GM12874 (cell line): ENCODE measurements at regions not wholly inside any gene's neighbourhood (a gene's known extent, or its start where the extent isn't known, plus 50 kb on each side); places are given as distances from the start of the nearest gene placed in this dataset.

Experiments used
- TF ChIP-seq, protein P1 (sequence below): IDR thresholded peaks from 2 replicates; pipeline ENCODE4 v1.5.1; 2011; ENCODE audit warnings: low read depth, mild to moderate bottlenecking, control low read depth, low read length, moderate library complexity; ENCODE audit not compliant: insufficient read depth

DNA sequence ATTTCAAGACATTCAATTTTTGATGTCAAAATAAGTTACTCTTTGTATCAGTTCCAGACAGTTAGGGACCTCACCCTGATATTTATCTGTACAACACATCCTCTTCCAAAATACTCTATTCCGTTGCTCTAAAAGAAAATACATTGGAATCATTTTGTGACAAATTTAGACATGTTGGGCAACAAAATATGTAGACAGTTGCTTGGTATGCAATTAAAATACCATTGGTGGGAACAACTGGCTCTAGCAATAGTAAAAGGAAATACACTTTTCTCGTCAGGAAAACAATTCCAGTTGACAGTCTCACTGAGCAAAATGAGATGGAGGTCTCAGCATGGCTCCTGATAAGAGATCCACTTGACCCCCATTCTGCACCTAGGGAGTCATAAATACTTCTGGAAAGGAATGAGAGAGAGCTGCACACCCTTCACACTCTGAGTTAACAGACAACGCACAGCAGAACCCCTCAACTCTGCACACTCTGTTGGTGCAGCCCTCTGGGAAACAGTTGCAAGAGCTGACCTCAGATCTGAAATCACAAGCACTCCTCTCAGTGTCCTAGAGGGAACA, 171.3 kb upstream of the NT5E start:
- TF ChIP-seq, protein P1, sequence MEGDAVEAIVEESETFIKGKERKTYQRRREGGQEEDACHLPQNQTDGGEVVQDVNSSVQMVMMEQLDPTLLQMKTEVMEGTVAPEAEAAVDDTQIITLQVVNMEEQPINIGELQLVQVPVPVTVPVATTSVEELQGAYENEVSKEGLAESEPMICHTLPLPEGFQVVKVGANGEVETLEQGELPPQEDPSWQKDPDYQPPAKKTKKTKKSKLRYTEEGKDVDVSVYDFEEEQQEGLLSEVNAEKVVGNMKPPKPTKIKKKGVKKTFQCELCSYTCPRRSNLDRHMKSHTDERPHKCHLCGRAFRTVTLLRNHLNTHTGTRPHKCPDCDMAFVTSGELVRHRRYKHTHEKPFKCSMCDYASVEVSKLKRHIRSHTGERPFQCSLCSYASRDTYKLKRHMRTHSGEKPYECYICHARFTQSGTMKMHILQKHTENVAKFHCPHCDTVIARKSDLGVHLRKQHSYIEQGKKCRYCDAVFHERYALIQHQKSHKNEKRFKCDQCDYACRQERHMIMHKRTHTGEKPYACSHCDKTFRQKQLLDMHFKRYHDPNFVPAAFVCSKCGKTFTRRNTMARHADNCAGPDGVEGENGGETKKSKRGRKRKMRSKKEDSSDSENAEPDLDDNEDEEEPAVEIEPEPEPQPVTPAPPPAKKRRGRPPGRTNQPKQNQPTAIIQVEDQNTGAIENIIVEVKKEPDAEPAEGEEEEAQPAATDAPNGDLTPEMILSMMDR = no peak

DNA sequence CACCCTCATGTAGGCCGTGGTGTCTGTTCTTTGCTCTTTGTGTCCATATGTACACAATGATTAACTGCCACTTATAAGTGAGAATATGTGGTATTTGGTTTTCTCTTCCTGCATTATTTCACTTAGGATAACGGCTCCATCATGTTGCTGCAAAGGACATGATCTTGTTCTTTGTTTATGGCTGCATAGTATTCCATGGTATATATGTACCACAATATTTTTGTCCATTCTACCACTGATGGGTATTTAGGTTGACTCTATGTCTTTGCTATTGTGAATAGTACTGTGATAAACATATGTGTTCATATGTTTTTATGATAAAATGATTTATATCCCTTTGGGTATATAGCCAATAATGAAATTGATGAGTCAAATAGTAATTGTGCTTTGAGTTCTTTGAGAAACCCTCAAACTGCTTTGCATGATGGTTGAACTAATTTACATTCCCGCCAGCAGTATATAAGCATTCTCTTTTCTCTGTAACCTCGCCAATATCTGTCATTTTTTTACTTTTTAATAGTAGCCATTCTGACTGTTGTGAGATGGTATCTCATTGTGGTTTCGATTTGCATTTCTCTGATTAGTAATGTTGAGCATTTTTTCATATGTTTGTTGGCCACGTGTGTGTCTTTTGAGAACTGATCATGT, 174.4 kb upstream of the NT5E start:
- TF ChIP-seq, protein P1 = no peak

DNA sequence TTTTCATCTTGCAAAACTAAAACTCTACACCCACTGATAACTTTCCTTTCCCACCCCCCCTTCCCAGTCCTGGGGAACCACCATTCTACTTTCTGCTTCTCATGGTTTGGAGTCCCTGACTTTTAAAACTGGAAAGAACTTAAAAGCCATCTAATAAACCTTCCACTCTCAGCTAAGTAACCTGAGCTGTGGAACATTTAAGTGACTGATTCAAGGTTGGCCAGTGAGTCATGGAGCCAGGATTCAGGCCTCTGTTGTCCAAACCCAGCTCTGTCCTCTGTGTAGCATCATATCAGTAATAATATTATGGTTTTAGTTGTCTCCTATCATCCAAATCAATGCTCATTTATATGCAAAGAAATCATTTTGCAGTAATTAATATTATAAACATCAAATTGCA, 176.0 kb upstream of the NT5E start:
- TF ChIP-seq, protein P1 = no peak

DNA sequence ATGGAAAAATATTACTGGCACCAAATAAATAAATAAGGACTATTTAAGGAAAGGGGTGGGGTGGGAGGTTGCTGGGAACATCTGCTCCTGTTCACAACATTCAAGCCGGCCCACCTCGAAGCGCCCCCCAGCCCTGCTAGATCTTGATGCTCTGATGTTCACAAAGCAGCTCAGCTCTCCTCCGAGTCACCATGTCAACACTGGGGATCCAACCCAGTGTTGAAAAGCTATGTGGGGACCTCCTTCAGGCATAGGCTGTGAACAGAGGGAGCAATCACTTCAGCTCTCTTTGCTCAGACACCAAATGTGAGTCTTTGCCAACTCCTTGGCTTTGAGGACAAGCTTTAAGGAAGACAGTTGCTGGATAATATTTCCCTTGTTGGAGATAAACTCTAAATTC, 176.8 kb upstream of the NT5E start:
- TF ChIP-seq, protein P1 = no peak

DNA sequence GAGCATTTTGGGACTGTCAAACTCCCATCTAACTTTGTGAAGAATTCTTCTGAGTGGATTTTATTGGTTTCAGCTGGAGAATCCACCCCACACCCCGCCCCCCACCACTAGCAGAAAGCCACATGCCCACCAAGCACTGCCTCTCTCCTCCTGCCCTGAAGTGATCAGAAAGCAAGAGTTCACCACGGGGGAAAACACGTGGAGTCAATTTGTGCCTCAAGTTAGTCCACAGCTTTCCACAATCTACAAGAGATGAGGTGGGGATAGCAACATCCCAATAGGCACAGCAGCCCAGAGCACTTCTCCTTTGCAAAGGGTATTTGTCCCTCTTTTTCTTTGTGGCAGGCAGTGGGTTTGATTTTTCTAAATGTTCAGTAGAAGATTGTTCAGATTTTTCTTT, 177.3 kb upstream of the NT5E start:
- TF ChIP-seq, protein P1 = no peak

DNA sequence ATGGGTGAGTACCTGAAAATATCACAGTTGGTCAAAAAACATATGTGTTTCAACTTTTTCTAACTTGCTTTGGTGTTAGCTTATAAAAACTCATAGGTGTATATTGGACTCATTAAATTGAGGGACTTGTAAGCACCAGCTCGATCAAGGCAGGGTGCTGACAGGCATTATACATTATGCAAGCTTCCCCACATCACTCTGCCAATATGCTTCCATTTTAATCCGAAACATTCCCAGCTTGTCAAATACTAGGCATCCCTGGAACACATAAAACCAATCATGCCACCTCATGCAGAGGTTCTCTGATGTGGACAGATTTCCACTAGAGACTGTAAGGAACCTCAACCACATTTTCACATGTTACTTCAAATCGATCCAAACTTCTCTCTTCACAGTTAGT, 187.3 kb upstream of the NT5E start:
- TF ChIP-seq, protein P1 = no peak

DNA sequence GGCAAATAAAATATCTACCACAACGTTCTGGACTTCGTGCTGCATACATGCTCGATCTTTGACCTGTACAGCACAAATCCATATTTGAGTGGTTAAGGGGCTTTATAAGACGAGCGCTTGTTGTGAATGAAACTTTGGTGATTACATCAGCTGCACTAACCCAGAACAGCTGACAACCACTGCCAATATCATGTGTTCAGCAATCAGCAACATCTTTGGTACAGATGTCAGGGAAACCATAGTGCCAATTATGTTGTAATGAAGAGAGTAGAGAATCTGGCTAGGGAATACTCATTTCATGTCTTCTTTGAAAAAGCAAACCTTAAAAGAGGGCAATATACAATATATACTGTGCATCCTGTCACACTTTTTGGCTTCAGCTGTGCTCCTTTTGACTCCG, 188.6 kb upstream of the NT5E start:
- TF ChIP-seq, protein P1 = no peak
